ENCODE measurements at regions not wholly inside any gene's neighbourhood (a gene's known extent, or its start where the extent isn't known, plus 50 kb on each side); places are given as distances from the start of the nearest gene placed in this dataset.
"Not testable (repeated sequence)": the region's sequence is repeated elsewhere in the genome, so short reads cannot be mapped to it uniquely, and the experiment has no call there.

DNA sequence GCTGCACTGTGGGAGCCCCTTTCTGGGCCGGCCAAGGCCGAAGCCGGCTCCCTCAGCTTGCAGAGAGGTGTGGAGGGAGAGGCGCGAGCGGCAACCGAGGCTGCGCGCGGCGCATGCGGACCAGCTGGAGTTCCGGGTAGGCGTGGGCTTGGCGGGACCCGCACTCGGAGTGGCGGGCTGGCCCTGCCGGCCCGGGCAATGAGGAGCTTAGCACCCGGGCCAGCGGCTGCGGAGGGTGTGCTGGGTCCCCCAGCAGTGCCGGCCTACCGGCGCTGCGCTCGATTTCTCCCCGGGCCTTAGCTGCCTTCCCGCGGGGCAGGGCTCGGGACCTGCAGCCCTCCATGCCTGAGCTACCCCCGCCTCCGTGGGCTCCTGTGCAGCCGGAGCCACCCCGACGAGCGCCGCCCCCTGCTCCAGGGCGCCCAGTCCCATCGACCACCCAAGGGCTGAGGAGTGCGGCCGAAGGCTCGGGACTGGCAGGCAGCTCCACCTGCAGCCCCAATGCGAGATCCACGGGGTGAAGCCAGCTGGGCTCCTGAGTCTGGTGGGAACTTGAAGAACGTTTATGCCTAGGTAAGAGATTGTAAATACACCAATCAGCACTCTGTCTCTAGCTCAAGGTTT, 777.9 kb downstream of the CDH11 start:
- DNase-seq: not testable (repeated sequence)

GRCh38 chr16:64343061-64343819, 778.6 kb downstream of the CDH11 start:
- DNase-seq: no peak

- not testable (repeated sequence) for DNase-seq
These were observed 780.5 kb downstream of the CDH11 start for GRCh38 chr16:64341336-64341735.

GRCh38 chr16:64339052-64339770, 782.7 kb downstream of the CDH11 start:
- no peak for DNase-seq

- DNase-seq: no peak
These were observed 800.0 kb downstream of the CDH11 start for GRCh38 chr16:64321881-64322280.

- no peak for DNase-seq
These were observed 800.8 kb downstream of the CDH11 start for GRCh38 chr16:64321066-64321465.

- DNase-seq: no peak
These were observed 804.3 kb downstream of the CDH11 start for GRCh38 chr16:64317601-64318000.

GRCh38 chr16:64313726-64314125, 808.1 kb downstream of the CDH11 start:
- DNase-seq: no peak

DNA sequence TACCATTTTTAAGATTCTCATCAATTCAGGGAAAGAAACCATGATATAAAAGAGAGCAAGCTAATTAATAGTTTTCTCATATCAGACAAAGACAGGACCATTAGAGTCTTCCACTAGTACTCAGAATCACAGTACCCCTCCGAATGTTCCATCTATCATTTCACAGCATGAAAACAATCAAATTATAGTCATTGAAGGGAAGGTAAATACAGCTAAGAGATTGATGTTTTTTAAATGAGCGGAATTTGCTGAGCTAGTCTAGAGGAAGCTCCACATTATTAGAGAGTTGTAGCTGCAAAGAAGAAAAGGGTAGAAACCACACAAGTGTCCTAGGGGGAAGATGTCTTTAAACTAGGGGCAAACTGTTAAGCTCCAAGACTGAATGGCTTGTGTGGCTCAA, 808.9 kb downstream of the CDH11 start:
- DNase-seq: no peak

DNA sequence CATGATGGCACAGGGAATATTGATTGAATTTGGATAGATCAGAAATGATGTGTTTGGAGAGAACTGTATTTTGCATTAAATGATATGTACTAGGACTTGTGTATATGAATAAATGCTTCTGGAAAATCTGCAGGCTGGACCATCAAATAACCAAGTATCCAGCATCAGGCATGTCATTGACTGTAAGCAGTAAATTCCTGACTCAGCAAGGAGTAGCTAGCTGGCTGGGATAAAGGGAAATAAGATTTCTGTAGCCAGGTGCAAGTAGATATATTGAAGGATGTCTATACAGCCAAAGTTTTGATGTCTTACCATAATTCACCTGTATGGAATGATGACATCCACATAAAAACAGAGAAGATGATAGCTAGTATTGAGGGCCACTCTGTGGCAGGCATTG, 809.6 kb downstream of the CDH11 start:
- DNase-seq: no peak

GRCh38 chr16:64311241-64311640, 810.6 kb downstream of the CDH11 start:
- no peak for DNase-seq

GRCh38 chr16:64309398-64310110, 812.3 kb downstream of the CDH11 start:
- DNase-seq: no peak

GRCh38 chr16:64308721-64309120, 813.1 kb downstream of the CDH11 start:
- DNase-seq: no peak

GRCh38 chr16:64307431-64307830, 814.4 kb downstream of the CDH11 start:
- no peak for DNase-seq

- no peak for DNase-seq
These were observed 816.2 kb downstream of the CDH11 start for GRCh38 chr16:64305663-64306062.

DNA sequence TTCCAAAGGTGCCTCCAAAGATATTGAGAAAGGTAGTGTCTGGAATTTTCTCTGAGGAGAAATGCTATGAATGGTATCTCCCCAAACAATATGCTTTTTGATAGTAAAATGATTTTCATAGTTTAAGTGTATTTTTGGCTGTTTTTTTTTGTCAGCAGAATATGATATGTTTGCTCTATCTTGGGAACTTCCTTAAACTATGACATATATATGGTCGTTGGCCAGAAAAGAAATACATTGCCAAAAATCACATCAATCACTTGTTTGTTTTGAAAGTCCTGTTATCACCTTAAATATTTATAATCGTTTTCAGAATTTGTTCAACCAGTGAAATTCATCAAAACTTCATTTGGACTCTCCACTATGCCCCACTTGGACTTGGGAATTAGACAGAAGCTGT, 816.9 kb downstream of the CDH11 start:
- no peak for DNase-seq

DNA sequence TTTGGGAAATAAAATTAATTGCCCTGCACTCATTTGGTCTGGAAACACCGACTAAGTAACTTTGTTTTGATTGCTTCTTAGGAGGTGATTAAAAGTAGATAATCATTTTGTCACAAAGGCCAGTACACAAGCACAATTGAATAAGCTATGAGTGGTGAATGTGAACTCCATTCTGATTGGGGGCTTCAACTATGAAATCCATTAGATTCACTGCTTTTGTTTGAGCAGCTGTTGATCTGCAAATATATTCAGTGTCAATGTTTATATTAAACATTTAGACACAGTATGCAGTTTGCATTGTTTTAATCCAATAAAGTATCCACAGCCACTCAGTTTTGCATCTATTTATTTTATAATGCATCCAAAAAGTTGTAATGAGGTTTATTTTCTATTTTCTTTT, 817.5 kb downstream of the CDH11 start:
- DNase-seq: no peak

DNA sequence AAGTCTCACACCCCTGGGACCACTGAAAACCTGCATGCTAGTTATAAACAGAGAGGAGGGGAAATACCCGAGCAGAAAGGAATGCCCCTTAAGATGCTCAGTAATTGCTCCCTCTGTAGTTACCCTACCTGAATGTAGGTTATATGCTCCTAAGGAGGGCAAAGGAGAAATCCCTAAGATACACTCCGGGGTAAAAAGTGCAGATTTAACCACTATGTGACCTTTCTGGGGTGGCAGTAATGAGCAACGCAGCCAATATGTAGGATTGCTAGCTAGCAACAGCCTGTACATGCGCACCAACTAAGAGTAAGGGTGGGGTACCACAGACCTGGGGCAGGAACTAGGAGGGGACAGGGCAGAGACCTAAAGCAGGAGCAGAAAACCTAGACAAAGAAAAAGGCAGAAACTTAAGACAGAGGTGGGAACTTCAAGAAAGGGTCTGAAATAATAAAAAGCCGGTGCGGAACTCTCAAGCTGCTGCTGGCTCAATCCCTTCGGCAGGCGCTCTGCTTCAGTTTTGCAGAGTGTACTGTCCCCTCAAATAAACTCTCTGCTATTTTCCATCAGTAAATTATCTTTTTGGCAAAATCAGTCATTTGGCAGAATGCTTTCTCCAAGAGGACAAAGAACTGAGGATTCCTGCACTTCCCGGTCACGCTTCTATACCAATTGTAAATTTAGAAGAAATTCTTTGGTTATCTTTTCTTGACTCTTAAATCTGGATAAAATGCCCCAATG, 823.8 kb downstream of the CDH11 start:
- no peak for DNase-seq

- no peak for DNase-seq
These were observed 826.4 kb downstream of the CDH11 start for GRCh38 chr16:64295466-64295865.

DNA sequence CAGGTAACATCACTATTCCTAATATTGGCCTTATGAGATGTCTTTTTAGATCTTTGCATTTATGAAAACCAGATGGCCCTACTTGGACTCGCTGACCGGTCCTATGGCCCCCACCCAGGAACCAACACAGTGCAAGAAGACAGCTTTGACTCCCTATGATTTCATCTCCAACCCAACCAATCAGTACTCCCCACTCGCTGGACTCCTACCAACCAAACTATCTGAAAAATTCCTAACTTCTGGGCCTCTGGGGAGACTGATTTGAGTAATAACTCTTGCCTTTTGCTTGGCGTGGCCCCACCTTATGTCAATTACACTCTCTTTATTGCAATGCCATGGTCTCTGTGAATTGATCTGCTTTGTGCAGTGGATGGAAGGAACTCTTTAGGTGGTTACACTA, 828.9 kb downstream of the CDH11 start:
- DNase-seq: no peak

GRCh38 chr16:64292161-64292560, 829.7 kb downstream of the CDH11 start:
- DNase-seq: no peak

DNA sequence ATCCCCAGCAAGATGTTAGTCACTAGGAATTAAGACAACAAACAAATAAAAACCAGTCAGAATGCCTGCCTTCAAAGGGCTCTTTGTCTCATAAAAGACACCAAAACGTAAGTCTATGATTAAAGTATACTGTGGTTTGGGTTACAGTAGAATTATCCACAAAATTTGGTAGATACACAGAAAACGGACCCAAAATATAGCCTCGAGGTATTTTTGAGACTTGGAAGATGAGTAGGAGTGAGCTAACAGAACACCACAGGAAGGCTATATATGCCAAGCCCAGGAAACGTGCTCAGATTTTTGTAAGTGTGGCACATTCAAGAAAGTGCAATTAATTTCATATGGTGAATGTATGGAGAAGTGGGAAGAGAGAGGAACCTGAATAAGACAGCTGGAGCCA, 831.4 kb downstream of the CDH11 start:
- DNase-seq: no peak

Measured in RPMI8226 (cell line).